HL-60 (cell line): ENCODE measurements at regions not wholly inside any gene's neighbourhood (a gene's known extent, or its start where the extent isn't known, plus 50 kb on each side); places are given as distances from the start of the nearest gene placed in this dataset.
A peak's percentile ranks its signal among the peaks of the same experiment; 100 is the strongest.
"Not testable (repeated sequence)": the region's sequence is repeated elsewhere in the genome, so short reads cannot be mapped to it uniquely, and the experiment has no call there.

Experiments used
- DNase-seq, 2 experiments: peaks; one replicate each; pipeline ENCODE4 v3.0.0-alpha.2; 2010 to 2020; ENCODE audit warnings: low read depth in 1 of 2, low spot score in 1 of 2
- H3K27ac ChIP-seq: fragments of 250-450 bp; sonication (Bioruptor Pico); replicated peaks from 2 replicates; pipeline ENCODE4 v1.5.1; 2020; ENCODE audit warnings: mild to moderate bottlenecking, moderate library complexity
- H3K27me3 ChIP-seq: fragments of 250-450 bp; sonication (Bioruptor Pico); 2 replicates; pipeline ENCODE4 v1.5.1; 2021; ENCODE audit warnings: mild to moderate bottlenecking, moderate library complexity; ENCODE audit not compliant: insufficient read depth, poor library complexity, severe bottlenecking
- H3K4me3 ChIP-seq: replicated peaks from 2 replicates; pipeline ENCODE4 v1.5.1; 2011; ENCODE audit warnings: mild to moderate bottlenecking, control low read depth, low read length; ENCODE audit not compliant: insufficient read depth
- GABPA ChIP-seq: IDR thresholded peaks from 2 replicates; pipeline ENCODE4 v1.6.1; 2012; ENCODE audit warnings: low read depth
- POLR2AphosphoS5 ChIP-seq: IDR thresholded peaks from 2 replicates; pipeline ENCODE4 v1.6.1; 2012; ENCODE audit warnings: low read depth
- REST ChIP-seq: IDR thresholded peaks from 2 replicates; pipeline ENCODE4 v1.6.1; 2012; ENCODE audit warnings: low read depth; ENCODE audit not compliant: insufficient replicate concordance
- SPI1 ChIP-seq: IDR thresholded peaks from 2 replicates; pipeline ENCODE4 v1.6.1; 2012; ENCODE audit warnings: low read depth, mild to moderate bottlenecking, borderline replicate concordance
- TF ChIP-seq, protein P1 (sequence below): IDR thresholded peaks from one replicate; pipeline ENCODE4 v1.5.1; 2011; ENCODE audit warnings: low read length, control low read depth, inconsistent platforms; ENCODE audit not compliant: insufficient read depth

GRCh38 chr20:33933469-33933909, 60.2 kb upstream of the RALY start:
- no peaks in the 10 kb centered on the region for H3K27me3 ChIP-seq
- H3K27ac ChIP-seq = no peak overlapping the region
- peak; percentile 30 to 68 for DNase-seq
- no peak overlapping the region for H3K4me3 ChIP-seq
- TF ChIP-seq, protein P1, sequence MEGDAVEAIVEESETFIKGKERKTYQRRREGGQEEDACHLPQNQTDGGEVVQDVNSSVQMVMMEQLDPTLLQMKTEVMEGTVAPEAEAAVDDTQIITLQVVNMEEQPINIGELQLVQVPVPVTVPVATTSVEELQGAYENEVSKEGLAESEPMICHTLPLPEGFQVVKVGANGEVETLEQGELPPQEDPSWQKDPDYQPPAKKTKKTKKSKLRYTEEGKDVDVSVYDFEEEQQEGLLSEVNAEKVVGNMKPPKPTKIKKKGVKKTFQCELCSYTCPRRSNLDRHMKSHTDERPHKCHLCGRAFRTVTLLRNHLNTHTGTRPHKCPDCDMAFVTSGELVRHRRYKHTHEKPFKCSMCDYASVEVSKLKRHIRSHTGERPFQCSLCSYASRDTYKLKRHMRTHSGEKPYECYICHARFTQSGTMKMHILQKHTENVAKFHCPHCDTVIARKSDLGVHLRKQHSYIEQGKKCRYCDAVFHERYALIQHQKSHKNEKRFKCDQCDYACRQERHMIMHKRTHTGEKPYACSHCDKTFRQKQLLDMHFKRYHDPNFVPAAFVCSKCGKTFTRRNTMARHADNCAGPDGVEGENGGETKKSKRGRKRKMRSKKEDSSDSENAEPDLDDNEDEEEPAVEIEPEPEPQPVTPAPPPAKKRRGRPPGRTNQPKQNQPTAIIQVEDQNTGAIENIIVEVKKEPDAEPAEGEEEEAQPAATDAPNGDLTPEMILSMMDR = peak; percentile 18
- TF ChIP-seq POLR2AphosphoS5 (no peak), REST (no peak)

- no peak for DNase-seq
- TF ChIP-seq REST = no peak
- no peak for TF ChIP-seq GABPA
- no peak for TF ChIP-seq SPI1
- TF ChIP-seq POLR2AphosphoS5 = no peak
- TF ChIP-seq, protein P1 = no peak
- no peaks in the 10 kb centered on the region for H3K27me3 ChIP-seq
- no peak overlapping the region for H3K4me3 ChIP-seq
- H3K27ac ChIP-seq = no peak overlapping the region
Measured at GRCh38 chr20:33936656-33937055, 57.1 kb upstream of the RALY start.

- H3K27ac ChIP-seq, H3K27me3 ChIP-seq, H3K4me3 ChIP-seq: not testable (repeated sequence)
- DNase-seq = peak in 1 of 2 experiments; percentile 14
Measured at GRCh38 chr20:33939031-33939430, 54.7 kb upstream of the RALY start.

- Histone ChIP-seq H3K27ac (no peak overlapping the region), H3K4me3 (no peak overlapping the region), H3K27me3 (no peaks in the 10 kb centered on the region)
- no peak for TF ChIP-seq SPI1
- TF ChIP-seq, protein P1 = no peak
- no peak for TF ChIP-seq POLR2AphosphoS5
- TF ChIP-seq GABPA = no peak
- TF ChIP-seq REST = no peak
- no peak for DNase-seq
Measured at GRCh38 chr20:33940666-33941065, 53.0 kb upstream of the RALY start.
